ENCODE measurements at regions not wholly inside any gene's neighbourhood (a gene's known extent, or its start where the extent isn't known, plus 50 kb on each side); places are given as distances from the start of the nearest gene placed in this dataset.
A peak's percentile ranks its signal among the peaks of the same experiment; 100 is the strongest.

- TF ChIP-seq CTCF (conservative IDR thresholded peaks at IDR 0.05; ENCODE audit: control insufficient read depth, insufficient read depth, low read depth, low read length), result no peak
- DNase-seq (ENCODE audit: low read depth), result no peak
- H3K4me3 ChIP-seq (ENCODE audit: control insufficient read depth, low read depth, low read length), result no peak overlapping the region
These were observed 462.0 kb downstream of the HTR1A start for GRCh38 chr5:63500242-63500641.

- H3K4me3 ChIP-seq (ENCODE audit: control insufficient read depth, low read depth, low read length), result no peak overlapping the region
- TF ChIP-seq CTCF (conservative IDR thresholded peaks at IDR 0.05; ENCODE audit: control insufficient read depth, insufficient read depth, low read depth, low read length), result no peak
These were observed 467.0 kb downstream of the HTR1A start for GRCh38 chr5:63495225-63495624.

GRCh38 chr5:63483338-63483737, 478.9 kb downstream of the HTR1A start:
- no peak for DNase-seq (ENCODE audit: low read depth)
- no peak for TF ChIP-seq CTCF (conservative IDR thresholded peaks at IDR 0.05; ENCODE audit: control insufficient read depth, insufficient read depth, low read depth, low read length)
- no peak overlapping the region for H3K4me3 ChIP-seq (ENCODE audit: control insufficient read depth, low read depth, low read length)

More at GRCh38 chr5:63495225-63495624, 467.0 kb downstream of the HTR1A start:
- no peak for DNase-seq (ENCODE audit: low read depth)

GRCh38 chr5:63473335-63473967, 488.8 kb downstream of the HTR1A start:
- H3K4me3 ChIP-seq (ENCODE audit: control insufficient read depth, low read depth, low read length), result no peak overlapping the region
- DNase-seq (ENCODE audit: low read depth), result no peak
- TF ChIP-seq CTCF (conservative IDR thresholded peaks at IDR 0.05; ENCODE audit: control insufficient read depth, insufficient read depth, low read depth, low read length), result no peak

- H3K4me3 ChIP-seq (ENCODE audit: control insufficient read depth, low read depth, low read length), result no peak overlapping the region
- TF ChIP-seq CTCF (conservative IDR thresholded peaks at IDR 0.05; ENCODE audit: control insufficient read depth, insufficient read depth, low read depth, low read length), result no peak
- peak; percentile 2 for DNase-seq (ENCODE audit: low read depth)
These were observed 506.0 kb downstream of the HTR1A start for GRCh38 chr5:63456279-63456678.

- TF ChIP-seq CTCF (conservative IDR thresholded peaks at IDR 0.05; ENCODE audit: control insufficient read depth, insufficient read depth, low read depth, low read length), result no peak
- DNase-seq (ENCODE audit: low read depth), result no peak
- H3K4me3 ChIP-seq (ENCODE audit: control insufficient read depth, low read depth, low read length), result no peak overlapping the region
These were observed 511.1 kb downstream of the HTR1A start for GRCh38 chr5:63451188-63451587.

- DNase-seq (ENCODE audit: low read depth), result no peak
- TF ChIP-seq CTCF (conservative IDR thresholded peaks at IDR 0.05; ENCODE audit: control insufficient read depth, insufficient read depth, low read depth, low read length), result no peak
- H3K4me3 ChIP-seq (ENCODE audit: control insufficient read depth, low read depth, low read length), result no peak overlapping the region
These were observed 522.7 kb downstream of the HTR1A start for GRCh38 chr5:63439537-63439936.

Measured in fibroblast of mammary gland (primary cell).